NCI-H1092 (cell line): ENCODE measurements at regions not wholly inside any gene's neighbourhood (a gene's known extent, or its start where the extent isn't known, plus 50 kb on each side); places are given as distances from the start of the nearest gene placed in this dataset.
A peak's percentile ranks its signal among the peaks of the same experiment; 100 is the strongest.

Experiments used
- DNase-seq: peaks from one replicate; lab custom pipeline; 2025; lab: John Stamatoyannopoulos, UW

- no peak for DNase-seq
These were observed 397.0 kb downstream of the ETS1 start for GRCh38 chr11:128190312-128190711.

DNA sequence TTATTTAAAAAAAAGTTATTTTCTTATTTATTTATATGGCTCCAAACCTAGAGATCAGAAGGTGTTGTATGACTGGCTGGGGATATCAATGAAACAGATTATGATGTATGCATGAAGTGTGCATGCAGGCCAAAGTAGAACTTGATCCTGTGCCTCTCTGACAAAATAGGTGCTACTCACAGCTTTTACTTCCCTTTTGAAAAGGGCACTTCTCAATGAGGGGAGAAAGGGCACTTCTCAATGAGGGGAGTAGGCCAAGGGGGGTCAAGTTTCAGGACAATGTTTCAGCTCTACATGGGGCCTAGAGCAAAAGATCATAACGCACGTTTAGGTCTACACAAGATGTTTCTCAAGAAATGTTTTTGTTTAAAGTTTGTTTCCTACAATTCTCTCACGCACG is 397.5 kb downstream of the ETS1 start:
- no peak for DNase-seq

DNA sequence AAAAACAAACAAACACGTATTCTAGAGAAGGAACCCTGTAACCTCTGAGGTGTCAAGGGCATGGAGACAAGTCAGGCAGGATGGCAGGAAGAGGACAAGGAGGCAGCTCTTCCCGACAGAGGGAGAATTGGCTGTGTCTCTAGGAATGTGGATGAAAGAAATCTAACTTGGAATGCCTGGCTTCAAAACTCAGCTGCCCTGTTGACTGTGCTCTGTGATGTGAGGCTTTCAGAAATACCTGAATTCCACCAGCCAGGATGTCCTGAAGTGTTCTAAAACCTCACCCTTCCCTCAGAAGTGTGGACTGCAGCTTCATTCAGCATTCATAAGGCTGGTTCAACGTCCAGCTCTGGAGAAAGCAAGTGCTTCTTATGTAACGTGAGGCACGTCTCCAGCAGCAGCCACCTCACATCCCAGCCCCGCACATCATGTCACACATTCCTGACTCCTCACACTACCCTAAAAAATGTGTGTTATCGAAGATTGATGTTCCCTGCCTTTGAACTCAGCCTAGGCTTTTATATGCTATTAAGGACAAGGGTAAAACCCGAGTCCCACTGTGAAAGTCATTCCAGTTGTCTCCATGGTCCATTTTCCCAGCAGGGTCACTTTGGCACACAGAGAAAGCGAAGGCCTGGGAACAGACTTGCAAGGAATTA is 398.9 kb downstream of the ETS1 start:
- DNase-seq, result no peak

DNA sequence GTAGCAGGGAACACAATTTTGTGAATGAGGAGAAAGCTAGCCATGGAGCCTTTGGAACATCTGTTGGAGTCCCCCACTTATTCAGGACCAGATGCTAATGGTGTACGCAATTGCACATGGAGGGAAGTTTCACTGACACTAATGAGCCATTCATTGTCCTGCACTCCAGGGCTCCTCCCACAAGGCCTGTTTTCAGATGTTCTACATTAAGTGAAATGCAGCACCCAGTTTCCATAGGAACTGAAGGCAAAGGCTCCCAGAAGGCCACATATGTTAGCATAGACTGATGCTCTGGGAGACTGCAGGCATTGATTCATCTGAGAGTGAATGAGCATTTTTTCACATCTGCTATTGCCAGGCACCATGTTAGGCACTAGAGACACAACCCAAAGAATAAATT is 399.5 kb downstream of the ETS1 start:
- no peak for DNase-seq

DNA sequence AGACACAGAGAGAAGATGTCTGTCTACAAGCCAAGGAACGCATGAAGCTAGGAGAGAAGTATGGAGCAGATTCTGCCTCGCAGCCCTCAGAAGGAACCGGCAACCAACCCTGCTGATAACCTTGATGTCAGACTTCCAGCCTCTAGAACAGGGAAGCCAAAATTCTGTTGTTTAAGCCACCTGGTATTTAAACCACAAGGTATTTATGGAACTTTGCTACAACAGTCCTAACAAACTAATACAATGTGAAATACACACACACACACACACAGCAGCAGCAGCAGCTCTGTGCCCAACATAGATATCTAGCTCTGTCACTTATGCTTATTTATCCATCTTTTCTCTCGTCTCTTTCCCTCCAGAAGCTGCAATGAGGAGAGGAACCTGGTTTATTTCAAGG is 400.0 kb downstream of the ETS1 start:
- no peak for DNase-seq

DNA sequence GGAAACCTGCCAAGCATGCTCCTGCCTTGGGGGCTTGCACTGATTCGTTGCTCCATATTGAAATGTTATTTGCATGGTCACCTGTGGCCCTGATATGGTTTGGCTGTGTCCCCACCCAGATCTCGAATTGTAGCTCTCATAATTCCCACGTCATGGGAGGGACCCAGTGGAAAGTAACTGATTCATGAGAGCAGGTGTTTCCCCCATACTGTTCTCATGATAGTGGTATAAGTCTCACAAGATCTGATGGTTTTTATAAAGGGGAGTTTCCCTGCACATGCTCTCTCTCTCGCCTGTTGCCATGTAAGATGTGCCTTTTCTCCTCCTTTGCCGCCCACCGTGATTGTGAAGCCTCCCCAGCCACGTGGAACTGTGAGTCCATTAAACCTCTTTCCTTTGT is 402.4 kb downstream of the ETS1 start:
- DNase-seq, result no peak

DNA sequence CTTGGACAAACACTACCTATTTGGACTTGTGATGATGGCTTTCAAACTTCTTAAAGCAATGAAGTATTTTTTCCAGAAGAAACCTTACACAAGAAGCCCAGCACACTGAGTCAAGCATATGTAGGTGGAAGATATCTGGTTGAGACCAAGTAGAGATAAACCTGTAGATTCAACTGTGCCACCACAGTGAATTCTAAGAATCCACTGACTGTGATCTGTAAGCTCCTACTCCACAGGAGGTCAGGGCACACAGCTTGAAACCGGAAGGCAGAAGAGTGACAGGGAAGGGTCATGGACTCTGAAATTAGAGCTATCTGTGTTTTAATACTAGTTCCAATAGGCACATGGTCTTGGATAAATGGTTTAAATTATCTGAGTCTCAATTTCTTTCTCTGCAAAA is 404.5 kb downstream of the ETS1 start:
- DNase-seq, result no peak

DNA sequence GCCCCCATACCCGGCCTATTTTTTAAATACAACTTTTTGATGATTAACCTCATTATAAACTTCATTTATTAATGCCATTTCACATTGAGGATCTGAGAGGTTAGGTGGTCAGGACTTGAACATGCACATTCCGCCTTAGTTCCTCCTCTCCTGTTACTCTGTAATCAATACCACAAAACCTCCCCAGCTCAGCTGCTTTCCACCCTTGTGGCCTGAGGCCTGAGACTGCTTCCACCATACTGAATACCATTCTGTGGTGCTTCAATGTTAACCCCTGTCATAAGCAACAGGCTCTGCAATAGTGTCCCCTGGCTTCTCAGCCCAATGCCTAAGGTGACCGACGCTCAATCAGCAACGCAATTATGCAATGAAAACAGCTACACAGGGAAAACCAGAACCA is 405.4 kb downstream of the ETS1 start:
- DNase-seq, result no peak

DNA sequence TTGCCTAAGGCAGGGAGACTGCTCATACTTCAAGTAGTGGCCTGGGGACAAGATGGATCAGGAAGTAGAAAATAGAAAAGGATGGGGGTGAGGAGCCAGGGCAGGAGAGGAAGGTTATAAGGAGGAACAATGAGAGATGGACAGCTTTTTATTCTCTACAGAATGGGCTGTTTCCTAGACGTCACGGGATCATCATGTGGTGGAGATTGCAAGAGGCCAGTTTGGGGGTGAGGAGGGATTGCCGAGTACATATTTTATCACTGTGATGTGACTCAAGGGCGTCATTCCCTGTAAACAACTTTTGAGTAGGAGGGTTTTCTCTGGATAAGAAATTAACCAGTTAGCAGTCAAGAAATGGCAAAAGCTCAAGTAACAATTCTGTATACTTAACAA is 406.3 kb downstream of the ETS1 start:
- DNase-seq, result no peak

DNA sequence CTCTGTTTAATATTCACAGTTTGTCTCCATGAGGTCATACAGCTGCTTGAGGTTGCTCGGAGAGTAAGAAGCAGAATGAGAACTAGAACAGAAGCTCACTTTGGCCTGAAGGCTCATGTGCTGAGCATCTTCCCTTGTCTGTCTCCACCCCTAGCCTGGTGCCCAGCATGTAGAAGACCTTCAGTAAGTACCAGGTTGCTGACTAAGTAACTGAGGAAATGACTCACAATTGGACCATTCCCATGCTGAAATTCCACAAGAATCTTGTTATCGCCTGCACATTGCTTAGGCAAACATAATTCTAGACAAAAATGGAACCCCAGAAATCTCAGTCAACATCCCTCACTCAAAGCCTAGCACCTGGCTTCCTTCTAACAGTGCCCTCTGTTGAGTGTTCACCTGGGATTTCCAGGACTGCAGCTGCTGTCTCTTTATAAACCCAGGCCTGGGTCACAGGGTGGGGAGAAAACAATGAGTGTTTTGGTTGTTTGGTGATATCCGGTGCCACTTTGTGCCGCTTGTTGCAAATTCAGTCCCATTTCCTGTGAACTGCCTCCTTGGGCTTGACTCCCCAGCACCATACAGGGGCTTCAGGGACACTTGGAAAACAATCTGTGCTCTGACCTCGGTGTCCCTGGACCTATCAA is 406.8 kb downstream of the ETS1 start:
- DNase-seq, result no peak

DNA sequence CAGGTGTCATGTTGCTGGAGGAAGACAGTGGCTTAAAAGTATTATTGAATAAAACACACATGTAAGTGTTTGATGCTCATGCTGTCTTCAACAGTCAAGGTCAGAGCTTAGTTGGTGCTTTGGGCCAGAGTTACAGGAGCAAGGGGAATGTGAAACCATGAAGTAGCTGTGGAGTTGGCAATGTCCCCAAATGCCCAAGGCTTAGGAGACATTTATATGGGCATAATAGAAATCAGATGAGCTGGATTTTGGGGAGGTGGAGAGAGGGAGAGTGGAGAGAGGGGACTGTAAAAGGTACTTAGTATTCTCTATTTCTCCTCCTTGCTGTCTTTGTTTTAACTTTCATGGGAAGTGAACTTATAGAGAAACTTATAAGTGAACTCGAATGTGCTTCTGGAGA is 407.8 kb downstream of the ETS1 start:
- no peak for DNase-seq

DNA sequence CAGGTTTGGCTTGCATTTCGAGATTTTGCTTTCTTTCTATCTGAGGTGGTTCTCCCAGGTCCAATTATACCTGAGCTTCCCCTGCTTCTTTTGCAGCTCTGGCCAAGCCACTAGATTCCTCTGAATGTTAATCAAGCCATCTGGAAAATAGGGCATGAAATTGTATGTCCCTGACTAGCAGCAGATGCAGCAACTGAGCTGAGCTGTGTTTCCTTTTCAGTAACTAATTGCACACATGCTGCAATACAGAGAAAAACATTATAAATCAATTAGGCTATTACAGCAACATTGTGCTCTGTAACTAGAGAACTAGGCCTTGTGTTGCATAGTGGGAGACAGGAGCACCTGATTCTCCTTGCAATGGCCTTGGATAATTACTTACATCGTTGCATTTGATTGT is 408.3 kb downstream of the ETS1 start:
- peak; percentile 22 for DNase-seq

GRCh38 chr11:128174465-128175291 is 412.7 kb downstream of the ETS1 start:
- no peak for DNase-seq

DNA sequence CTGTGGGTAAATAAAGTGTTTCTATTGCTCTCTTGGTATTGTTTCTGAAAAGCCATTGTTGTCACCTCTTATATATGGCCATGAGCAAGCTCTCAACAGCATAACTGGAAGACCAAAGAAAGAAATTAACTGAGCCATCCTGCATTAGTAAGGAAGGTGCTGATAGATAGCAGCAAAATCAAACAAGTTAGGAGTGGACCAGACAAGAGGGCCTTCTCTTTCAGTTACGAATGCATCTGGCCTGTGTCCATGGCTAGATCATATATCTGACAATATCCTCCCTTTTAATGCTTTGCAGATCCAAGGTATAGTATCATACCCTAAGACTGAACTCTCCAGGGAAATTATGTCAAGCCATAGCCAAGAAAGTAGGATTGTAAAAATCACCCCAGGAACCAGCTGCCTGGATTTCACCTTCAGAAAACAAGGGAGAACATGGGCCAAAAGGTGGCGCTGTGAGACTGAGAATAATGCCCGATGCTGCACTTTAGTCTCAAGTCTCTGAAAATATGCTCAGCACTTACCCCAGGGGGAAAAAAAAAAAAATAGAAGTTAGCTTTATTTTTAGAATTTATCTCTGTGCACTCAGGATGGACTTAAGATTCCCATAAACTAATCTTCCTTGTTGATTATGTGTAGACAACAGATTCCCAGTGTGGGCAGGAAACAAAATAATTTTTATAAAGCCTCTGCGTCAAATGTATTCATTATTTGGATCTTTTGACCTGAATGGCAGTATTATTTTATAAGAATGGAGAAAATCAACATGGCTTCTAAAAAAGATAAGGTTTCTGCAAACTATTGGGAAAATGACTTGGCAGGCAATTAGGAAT is 415.1 kb downstream of the ETS1 start:
- peak; percentile 63 for DNase-seq

DNA sequence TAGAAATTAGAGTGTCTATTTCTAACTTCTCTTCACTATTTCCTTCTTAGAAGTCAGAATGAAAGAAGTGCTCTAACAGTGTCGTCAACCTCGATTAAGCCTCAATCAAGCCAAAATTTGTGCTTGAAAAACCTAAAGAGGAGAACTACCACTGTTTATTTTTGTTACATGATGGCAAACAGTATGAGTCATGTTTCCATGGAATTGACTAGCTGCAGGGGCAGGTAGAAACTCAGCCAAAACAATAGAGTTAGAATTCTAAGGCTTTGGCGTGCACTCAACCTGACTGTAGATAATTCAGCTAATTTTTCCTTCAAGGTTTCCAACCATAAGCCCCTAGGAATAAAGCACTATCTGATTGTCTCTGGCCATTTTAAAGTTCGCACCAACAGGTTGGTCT is 415.9 kb downstream of the ETS1 start:
- DNase-seq, result no peak

- no peak for DNase-seq
These were observed 421.8 kb downstream of the ETS1 start for GRCh38 chr11:128165572-128165971.

GRCh38 chr11:128164080-128164741 is 423.1 kb downstream of the ETS1 start:
- no peak for DNase-seq

DNA sequence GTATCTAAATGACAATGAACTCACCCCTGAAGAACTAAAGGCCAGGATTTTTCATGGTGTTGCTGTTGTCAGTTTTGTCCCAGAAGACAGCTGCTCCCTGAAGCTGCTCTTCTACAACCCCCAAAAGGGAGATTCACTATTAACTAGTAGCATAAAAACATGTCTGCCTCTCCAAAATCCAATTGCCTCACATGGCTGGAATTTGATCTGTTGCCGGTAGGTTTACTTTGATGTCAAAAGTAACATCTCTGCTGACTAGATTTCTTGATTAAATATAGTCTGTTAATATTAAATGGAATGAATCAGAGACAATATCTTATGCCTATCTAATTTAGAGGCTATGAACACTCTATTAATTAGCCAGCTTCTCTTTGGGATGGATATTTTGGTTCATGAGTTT is 425.4 kb downstream of the ETS1 start:
- DNase-seq, result no peak

DNA sequence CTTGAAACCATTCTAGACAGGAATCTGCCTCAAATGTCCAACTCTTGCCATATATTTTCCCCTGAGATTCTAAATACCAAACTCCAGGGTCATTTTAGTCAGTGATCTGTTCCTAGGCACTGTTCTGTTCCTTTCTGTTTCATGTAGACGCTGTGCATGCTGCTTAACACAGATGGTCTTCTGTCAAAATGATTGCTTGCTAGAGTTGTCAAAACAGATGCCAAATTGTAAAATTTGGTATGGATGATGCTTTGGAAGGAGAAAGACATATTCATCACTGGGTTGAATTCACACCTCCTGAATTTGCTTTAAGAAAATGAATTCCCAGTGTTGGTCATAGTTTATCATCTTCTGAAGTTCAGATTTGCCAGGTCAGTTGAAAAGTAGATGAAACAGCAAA is 425.9 kb downstream of the ETS1 start:
- DNase-seq, result no peak

- DNase-seq, result no peak
These were observed 428.5 kb downstream of the ETS1 start for GRCh38 chr11:128158860-128159259.

DNA sequence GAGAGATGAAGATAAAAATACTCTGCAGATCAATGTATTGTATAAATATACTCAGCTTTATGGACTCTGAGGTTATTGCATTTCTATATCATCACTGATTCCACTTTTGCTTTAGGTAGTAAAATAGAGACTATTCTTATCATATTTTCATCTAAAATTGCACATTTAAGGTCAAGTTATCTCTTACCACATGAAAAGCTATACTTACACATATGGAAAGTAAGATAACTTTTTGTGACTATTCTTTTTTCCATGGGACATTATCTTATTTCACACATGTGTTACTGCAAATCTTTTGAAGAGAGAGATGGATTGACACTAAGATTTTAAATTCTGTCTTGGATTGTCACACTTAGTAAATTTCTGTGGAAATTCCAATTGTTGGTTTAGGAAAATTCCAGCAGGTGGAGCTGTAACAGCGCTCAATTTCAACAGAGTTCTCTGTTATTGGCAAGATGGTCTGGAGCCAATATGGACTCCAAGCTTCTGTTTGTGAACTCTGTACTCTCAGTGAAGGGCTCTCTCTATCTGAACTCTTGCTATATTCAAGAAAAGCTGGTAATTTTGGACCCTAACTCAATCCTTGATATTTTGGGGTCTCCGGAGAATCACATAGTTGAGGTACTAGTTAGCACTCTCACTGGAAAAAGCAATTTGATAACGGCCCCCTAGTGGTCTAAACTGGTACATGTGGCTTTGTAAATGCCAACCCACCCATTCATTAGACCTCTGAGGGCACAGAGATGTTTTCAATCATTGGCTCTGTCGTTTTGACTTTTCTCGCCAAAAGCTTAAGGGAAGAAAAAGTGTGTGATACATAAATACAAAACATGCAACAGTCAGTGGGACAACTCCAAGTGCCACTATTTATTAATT is 429.7 kb downstream of the ETS1 start:
- peak; percentile 71 for DNase-seq
